ENCODE measurements at regions not wholly inside any gene's neighbourhood (a gene's known extent, or its start where the extent isn't known, plus 50 kb on each side); places are given as distances from the start of the nearest gene placed in this dataset.

DNA sequence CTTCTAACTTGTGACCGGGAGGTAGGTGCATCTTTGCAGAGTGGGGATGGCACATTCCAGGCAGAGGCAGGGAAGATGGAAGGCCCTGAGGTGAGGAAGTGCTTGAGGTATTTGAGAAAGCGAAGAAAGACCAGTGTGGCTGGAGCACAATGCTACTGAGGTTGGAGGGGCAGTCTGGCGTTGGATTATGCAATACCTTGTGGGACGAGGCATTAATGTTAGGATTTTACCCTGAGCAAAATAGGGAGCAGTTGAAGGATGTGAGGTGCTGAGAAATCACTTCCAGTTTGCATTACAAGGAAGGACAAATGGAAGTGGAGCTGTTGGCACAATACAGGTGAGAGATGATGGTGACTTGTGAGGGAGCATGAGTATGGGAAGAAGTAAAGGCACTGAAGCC is 145.5 kb downstream of the KCNA5 start:
- TF ChIP-seq, protein P1, sequence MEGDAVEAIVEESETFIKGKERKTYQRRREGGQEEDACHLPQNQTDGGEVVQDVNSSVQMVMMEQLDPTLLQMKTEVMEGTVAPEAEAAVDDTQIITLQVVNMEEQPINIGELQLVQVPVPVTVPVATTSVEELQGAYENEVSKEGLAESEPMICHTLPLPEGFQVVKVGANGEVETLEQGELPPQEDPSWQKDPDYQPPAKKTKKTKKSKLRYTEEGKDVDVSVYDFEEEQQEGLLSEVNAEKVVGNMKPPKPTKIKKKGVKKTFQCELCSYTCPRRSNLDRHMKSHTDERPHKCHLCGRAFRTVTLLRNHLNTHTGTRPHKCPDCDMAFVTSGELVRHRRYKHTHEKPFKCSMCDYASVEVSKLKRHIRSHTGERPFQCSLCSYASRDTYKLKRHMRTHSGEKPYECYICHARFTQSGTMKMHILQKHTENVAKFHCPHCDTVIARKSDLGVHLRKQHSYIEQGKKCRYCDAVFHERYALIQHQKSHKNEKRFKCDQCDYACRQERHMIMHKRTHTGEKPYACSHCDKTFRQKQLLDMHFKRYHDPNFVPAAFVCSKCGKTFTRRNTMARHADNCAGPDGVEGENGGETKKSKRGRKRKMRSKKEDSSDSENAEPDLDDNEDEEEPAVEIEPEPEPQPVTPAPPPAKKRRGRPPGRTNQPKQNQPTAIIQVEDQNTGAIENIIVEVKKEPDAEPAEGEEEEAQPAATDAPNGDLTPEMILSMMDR (IDR thresholded peaks at IDR 0.05), result no peak
- TF ChIP-seq POLR2A (IDR thresholded peaks at IDR 0.05) (no peak), EP300 (IDR thresholded peaks at IDR 0.05) (no peak)

Data from ovary (tissue), 3 donors.